ENCODE measurements at regions not wholly inside any gene's neighbourhood (a gene's known extent, or its start where the extent isn't known, plus 50 kb on each side); places are given as distances from the start of the nearest gene placed in this dataset.

DNA sequence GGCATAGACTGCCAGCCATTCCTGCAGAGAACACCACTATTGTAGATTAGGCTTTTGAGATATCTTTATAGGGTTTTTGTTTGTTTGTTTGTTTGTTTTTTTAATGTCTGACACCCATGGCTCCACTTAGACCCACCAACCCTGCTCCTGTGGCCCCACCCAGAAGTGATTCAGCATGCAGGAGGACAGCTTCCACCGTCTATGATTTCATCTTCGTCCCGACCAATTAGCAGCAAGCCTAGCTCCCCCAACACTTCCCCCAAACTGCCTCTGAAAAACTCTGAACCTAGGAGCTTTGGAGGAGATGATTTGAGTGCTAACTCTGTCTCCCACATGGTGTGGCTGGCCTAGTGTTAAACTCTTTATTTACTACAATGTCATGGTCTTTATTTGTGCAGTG lies 108.3 kb upstream of the RXFP2 start:
- no peak for TF ChIP-seq POLR2AphosphoS5 (IDR thresholded peaks at IDR 0.05)
- TF ChIP-seq, protein P1, sequence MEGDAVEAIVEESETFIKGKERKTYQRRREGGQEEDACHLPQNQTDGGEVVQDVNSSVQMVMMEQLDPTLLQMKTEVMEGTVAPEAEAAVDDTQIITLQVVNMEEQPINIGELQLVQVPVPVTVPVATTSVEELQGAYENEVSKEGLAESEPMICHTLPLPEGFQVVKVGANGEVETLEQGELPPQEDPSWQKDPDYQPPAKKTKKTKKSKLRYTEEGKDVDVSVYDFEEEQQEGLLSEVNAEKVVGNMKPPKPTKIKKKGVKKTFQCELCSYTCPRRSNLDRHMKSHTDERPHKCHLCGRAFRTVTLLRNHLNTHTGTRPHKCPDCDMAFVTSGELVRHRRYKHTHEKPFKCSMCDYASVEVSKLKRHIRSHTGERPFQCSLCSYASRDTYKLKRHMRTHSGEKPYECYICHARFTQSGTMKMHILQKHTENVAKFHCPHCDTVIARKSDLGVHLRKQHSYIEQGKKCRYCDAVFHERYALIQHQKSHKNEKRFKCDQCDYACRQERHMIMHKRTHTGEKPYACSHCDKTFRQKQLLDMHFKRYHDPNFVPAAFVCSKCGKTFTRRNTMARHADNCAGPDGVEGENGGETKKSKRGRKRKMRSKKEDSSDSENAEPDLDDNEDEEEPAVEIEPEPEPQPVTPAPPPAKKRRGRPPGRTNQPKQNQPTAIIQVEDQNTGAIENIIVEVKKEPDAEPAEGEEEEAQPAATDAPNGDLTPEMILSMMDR (IDR thresholded peaks at IDR 0.05) = no peak
- no peak for TF ChIP-seq POLR2A (IDR thresholded peaks at IDR 0.05)

Measured in breast epithelium (tissue), 3 donors.